ENCODE measurements at regions not wholly inside any gene's neighbourhood (a gene's known extent, or its start where the extent isn't known, plus 50 kb on each side); places are given as distances from the start of the nearest gene placed in this dataset.
A peak's percentile ranks its signal among the peaks of the same experiment; 100 is the strongest.

DNA sequence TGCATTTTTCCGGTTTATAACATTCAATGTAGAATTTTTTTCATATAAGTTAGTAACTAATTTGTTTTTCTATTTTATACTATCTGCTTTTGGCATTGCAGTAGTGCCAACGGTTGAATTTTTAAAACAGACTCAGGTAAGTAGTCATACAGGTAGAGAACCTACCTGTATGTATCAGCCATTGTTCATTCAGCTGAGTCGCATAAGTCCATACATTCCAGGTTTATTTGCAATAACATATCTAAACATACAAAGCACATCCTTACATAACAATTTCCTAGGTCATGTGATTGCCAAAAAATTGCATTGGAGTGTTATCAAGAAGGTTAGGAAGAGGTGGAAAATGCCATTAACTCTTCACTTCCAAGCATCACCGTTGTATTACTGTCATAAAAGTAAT lies 1059.3 kb upstream of the CNTN5 start:
- in situ Hi-C loops (cut with MboI; ENCODE audit: low sequenced_read_pairs) (no loop called here), dilution Hi-C loops (cut with HindIII; ENCODE audit: low sequenced_read_pairs, unreplicated experiment) (no loop called here), intact Hi-C loops (cut with micrococcal nuclease) (no loop called here)
- Histone ChIP-seq H3K4me3 (ENCODE audit: insufficient read depth, low read depth, low read length) (no peak overlapping the region), H3K18ac (ENCODE audit: low read depth, low read length) (no peak overlapping the region), H2BK120ac (ENCODE audit: low read depth, low read length) (no peak overlapping the region), H3K27ac (ENCODE audit: insufficient read depth, low read length) (no peak overlapping the region), H3K79me1 (ENCODE audit: low read depth in 1 of 2, low read length in 2 of 2) (no peaks in the 10 kb centered on the region), H3K14ac (replicated peaks; ENCODE audit: low read depth, low read length) (no peak overlapping the region), H3K9me3 (ENCODE audit: control insufficient read depth, insufficient read depth, low read length) (no peaks in the 10 kb centered on the region), H3K4me1 (ENCODE audit: control insufficient read depth, insufficient read depth, low read length) (peaks cover 17% of the 10 kb centered on the region), H3K56ac (ENCODE audit: extremely low read depth, insufficient read depth, low read length) (no peak overlapping the region), H3K4me2 (ENCODE audit: low read depth, low read length) (no peak overlapping the region), H4K91ac (ENCODE audit: insufficient read depth, low read depth, low read length) (no peak overlapping the region), H3K4ac (ENCODE audit: low read depth, low read length) (no peak overlapping the region), H2BK5ac (ENCODE audit: low read depth, low read length, poor library complexity, severe bottlenecking) (peak overlapping the region; percentile 54), H3K9me1 (ENCODE audit: insufficient read depth, low read length) (peaks cover 3% of the 10 kb centered on the region; the same call in 1 of the 2 replicates), H4K8ac (ENCODE audit: low read depth in 2 of 2, low read length in 2 of 2) (no peak overlapping the region), H4K5ac (ENCODE audit: low read depth, low read length) (no peak overlapping the region), H2AFZ (replicated peaks; ENCODE audit: low read length, poor library complexity) (no peak overlapping the region), H3K23ac (ENCODE audit: low read depth, low read length) (no peak overlapping the region), H4K20me1 (ENCODE audit: insufficient read depth, low read length) (no peaks in the 10 kb centered on the region), H3K36me3 (ENCODE audit: control insufficient read depth, insufficient read depth, low read length) (no peaks in the 10 kb centered on the region), H2AK9ac (replicated peaks; ENCODE audit: low read depth, low read length, poor library complexity) (no peak overlapping the region), H3K27me3 (ENCODE audit: control insufficient read depth, insufficient read depth, low read length) (no peaks in the 10 kb centered on the region), H2AK5ac (ENCODE audit: low read depth, low read length) (no peak overlapping the region), H2BK15ac (ENCODE audit: low read depth, low read length) (no peak overlapping the region), H3K9ac (ENCODE audit: low read depth, low read length) (no peak overlapping the region), H2BK20ac (ENCODE audit: low read depth, low read length) (no peak overlapping the region)
- ATAC-seq (ENCODE audit: low read depth), result no peak
- ChIA-PET CTCF (no interaction called here), POLR2A (ENCODE audit: unreplicated experiment) (no interaction called here)
- BruUV-seq (replicated peaks), result no TSS peak
- no CpG with 5 or more reads among the region's 4 CpGs for WGBS, 2 experiments (ENCODE audit: extremely low coverage in 2 of 2, insufficient read length in 1 of 2)
- no peak for DNase-seq
- TF ChIP-seq ELK1 (IDR thresholded peaks at IDR 0.05; ENCODE audit: borderline replicate concordance, low read depth, low read length), result no peak
- TF ChIP-seq NFE2L2 (IDR thresholded peaks at IDR 0.05; ENCODE audit: low read depth, low read length), result no peak
- no peak for TF ChIP-seq MXI1 (IDR thresholded peaks at IDR 0.05; ENCODE audit: borderline replicate concordance, low read depth, low read length)
- no peak for TF ChIP-seq BHLHE40 (IDR thresholded peaks at IDR 0.05; ENCODE audit: low read depth, low read length)
- no peak for TF ChIP-seq SMC3 (IDR thresholded peaks at IDR 0.05; ENCODE audit: low read depth, low read length)
- no peak for TF ChIP-seq RFX5 (IDR thresholded peaks at IDR 0.05; ENCODE audit: low read depth, low read length)
- no peak for TF ChIP-seq CEBPB (IDR thresholded peaks at IDR 0.05; ENCODE audit: low read depth, low read length)
- TF ChIP-seq CTCF (conservative IDR thresholded peaks at IDR 0.05; ENCODE audit: low read depth, low read length), result no peak
- no peak for TF ChIP-seq RAD21 (IDR thresholded peaks at IDR 0.05; ENCODE audit: low read length)
- no peak for TF ChIP-seq USF2 (IDR thresholded peaks at IDR 0.05; ENCODE audit: low read depth, low read length)
- TF ChIP-seq MAFK (IDR thresholded peaks at IDR 0.05; ENCODE audit: low read depth, low read length), result no peak
- TF ChIP-seq CHD1 (IDR thresholded peaks at IDR 0.05; ENCODE audit: low read depth, low read length), result no peak

Measured in IMR-90 (cell line).